Trophoblast cell (in vitro differentiated cells and primary cell): ENCODE measurements at regions not wholly inside any gene's neighbourhood (a gene's known extent, or its start where the extent isn't known, plus 50 kb on each side); places are given as distances from the start of the nearest gene placed in this dataset.

Experiments used
- DNase-seq, 2 donors: peaks; one replicate each; pipeline ENCODE4 v3.0.0-alpha.2; 2016
- H2AFZ ChIP-seq: 2 replicates; pipeline ENCODE4 v1.6.1; 2013; ENCODE audit warnings: low read length, moderate library complexity, mild to moderate bottlenecking; ENCODE audit not compliant: insufficient read depth, poor library complexity
- H2AK5ac ChIP-seq: 2 replicates; pipeline ENCODE4 v1.6.1; 2013; ENCODE audit warnings: mild to moderate bottlenecking, low read length
- H2BK120ac ChIP-seq: 2 replicates; pipeline ENCODE4 v1.6.1; 2013; ENCODE audit warnings: low read length, mild to moderate bottlenecking, moderate library complexity; ENCODE audit not compliant: insufficient read depth, poor library complexity
- H2BK12ac ChIP-seq: 2 replicates; pipeline ENCODE4 v1.6.1; 2013; ENCODE audit warnings: mild to moderate bottlenecking, low read length, moderate library complexity
- H2BK5ac ChIP-seq: 2 replicates; pipeline ENCODE4 v1.6.1; 2013; ENCODE audit warnings: low read length, low read depth, moderate library complexity, mild to moderate bottlenecking; ENCODE audit not compliant: poor library complexity
- H3K14ac ChIP-seq: 2 replicates; pipeline ENCODE4 v1.6.1; 2013; ENCODE audit warnings: mild to moderate bottlenecking, low read length
- H3K18ac ChIP-seq: 2 replicates; pipeline ENCODE4 v1.6.1; 2013; ENCODE audit warnings: mild to moderate bottlenecking, low read length
- H3K23ac ChIP-seq: 2 replicates; pipeline ENCODE4 v1.6.1; 2013; ENCODE audit warnings: low read length
- H3K27ac ChIP-seq: 2 replicates; pipeline ENCODE4 v1.5.1; 2013; ENCODE audit warnings: low read depth, mild to moderate bottlenecking, inconsistent platforms, low read length, moderate library complexity
- H3K27me3 ChIP-seq: 2 replicates; pipeline ENCODE4 v1.6.1; 2013; ENCODE audit warnings: inconsistent platforms, mild to moderate bottlenecking, low read length, moderate library complexity; ENCODE audit not compliant: insufficient read depth
- H3K36me3 ChIP-seq, 2 experiments: 1 replicate in 1 of 2; 2 replicates in 1 of 2; pipeline ENCODE4 v1.6.1; 2013; ENCODE audit warnings: low read length in 2 of 2, mild to moderate bottlenecking in 2 of 2, moderate library complexity in 1 of 2; ENCODE audit not compliant: insufficient read depth in 2 of 2, control insufficient read depth in 1 of 2
- H3K4ac ChIP-seq: 2 replicates; pipeline ENCODE4 v1.6.1; 2013; ENCODE audit warnings: low read depth, mild to moderate bottlenecking, low read length, moderate library complexity
- H3K4me1 ChIP-seq, 2 experiments: 1 replicate in 1 of 2; 2 replicates in 1 of 2; pipeline ENCODE4 v1.6.1; 2013; ENCODE audit warnings: low read length in 2 of 2, mild to moderate bottlenecking in 2 of 2, moderate library complexity in 1 of 2; ENCODE audit not compliant: insufficient read depth in 2 of 2, control insufficient read depth in 1 of 2
- H3K4me2 ChIP-seq: 2 replicates; pipeline ENCODE4 v1.6.1; 2013; ENCODE audit warnings: inconsistent platforms, mild to moderate bottlenecking, low read length, moderate library complexity
- H3K4me3 ChIP-seq: 2 replicates; pipeline ENCODE4 v1.5.1; 2013; ENCODE audit warnings: mild to moderate bottlenecking, low read depth, low read length, inconsistent platforms
- H3K79me1 ChIP-seq: one replicate; pipeline ENCODE4 v1.6.1; 2013; ENCODE audit warnings: low read length
- H3K79me2 ChIP-seq: 2 replicates; pipeline ENCODE4 v1.6.1; 2013; ENCODE audit warnings: low read length, mild to moderate bottlenecking; ENCODE audit not compliant: control insufficient read depth, insufficient read depth, poor library complexity
- H3K9ac ChIP-seq: 2 replicates; pipeline ENCODE4 v1.6.1; 2013; ENCODE audit warnings: mild to moderate bottlenecking, low read length
- H3K9me3 ChIP-seq: 2 replicates; pipeline ENCODE4 v1.6.1; 2013; ENCODE audit warnings: low read depth, mild to moderate bottlenecking, control low read depth, inconsistent platforms, low read length; ENCODE audit not compliant: insufficient read depth
- H4K12ac ChIP-seq: 2 replicates; pipeline ENCODE4 v1.6.1; 2013; ENCODE audit warnings: low read depth, mild to moderate bottlenecking, low read length, moderate library complexity
- H4K8ac ChIP-seq: 2 replicates; pipeline ENCODE4 v1.6.1; 2013; ENCODE audit warnings: low read depth, mild to moderate bottlenecking, low read length, moderate library complexity
- H4K91ac ChIP-seq: one replicate; pipeline ENCODE4 v1.6.1; 2013; ENCODE audit warnings: low read depth, mild to moderate bottlenecking, low read length, moderate library complexity
- whole genome bisulfite sequencing: extraction: QIAGEN DNeasy Blood & Tissue Kit; methylation state at CpG from one replicate; pipeline ENCODE4 v1.1.7; 2013; ENCODE audit warnings: missing lambda C conversion rate; ENCODE audit not compliant: insufficient read length, insufficient coverage; ENCODE audit errors: extremely low coverage; 5-methylcytosine and 5-hydroxymethylcytosine counted together

DNA sequence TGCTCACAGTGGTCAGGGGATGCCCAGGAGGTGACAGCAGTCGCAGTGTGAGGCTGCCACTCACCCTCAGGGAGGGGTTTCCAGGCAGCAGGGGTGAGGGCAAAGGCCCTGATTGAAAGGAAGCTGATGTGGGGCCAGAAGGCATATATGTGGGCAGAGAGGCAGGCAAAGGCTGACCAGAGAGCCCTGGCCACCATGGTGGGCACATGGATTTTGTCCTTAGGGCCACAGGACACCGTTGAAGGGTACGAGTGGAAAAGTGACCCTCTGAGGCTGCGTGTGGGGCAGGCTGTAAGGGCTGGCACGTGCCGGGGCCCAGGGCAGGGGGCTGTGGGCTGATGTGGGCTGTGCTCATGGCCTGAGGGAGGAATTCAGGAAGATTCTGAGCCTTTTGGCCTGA, 57.5 kb upstream of the ZNF32 start:
- no peak overlapping the region for H3K4ac ChIP-seq
- H4K8ac ChIP-seq, result no peak overlapping the region
- H2AK5ac ChIP-seq, result no peak overlapping the region
- no peak overlapping the region for H2BK5ac ChIP-seq
- no peak overlapping the region for H4K12ac ChIP-seq
- H3K79me1 ChIP-seq, result no peaks in the 10 kb centered on the region
- H2BK12ac ChIP-seq, result peak overlapping the region; percentile 22
- no peak overlapping the region for H3K9ac ChIP-seq
- no peak overlapping the region for H4K91ac ChIP-seq
- peaks cover 2% of the 10 kb centered on the region for H3K9me3 ChIP-seq
- no peak overlapping the region for H3K4me2 ChIP-seq
- no peaks in the 10 kb centered on the region for H3K36me3 ChIP-seq
- no peak overlapping the region for H3K14ac ChIP-seq
- DNase-seq, result peak in 1 of 2 donors; percentile 21
- no peaks in the 10 kb centered on the region for H3K27me3 ChIP-seq
- no CpG with 5 or more reads among the region's 6 CpGs for WGBS
- no peak overlapping the region for H2BK120ac ChIP-seq
- peaks cover 0 to 3% of the 10 kb centered on the region in 2 experiments for H3K4me1 ChIP-seq
- no peak overlapping the region for H3K4me3 ChIP-seq
- no peak overlapping the region for H3K27ac ChIP-seq
- H3K18ac ChIP-seq, result no peak overlapping the region
- no peak overlapping the region for H3K23ac ChIP-seq
- H3K79me2 ChIP-seq, result no peaks in the 10 kb centered on the region
- H2AFZ ChIP-seq, result no peak overlapping the region

DNA sequence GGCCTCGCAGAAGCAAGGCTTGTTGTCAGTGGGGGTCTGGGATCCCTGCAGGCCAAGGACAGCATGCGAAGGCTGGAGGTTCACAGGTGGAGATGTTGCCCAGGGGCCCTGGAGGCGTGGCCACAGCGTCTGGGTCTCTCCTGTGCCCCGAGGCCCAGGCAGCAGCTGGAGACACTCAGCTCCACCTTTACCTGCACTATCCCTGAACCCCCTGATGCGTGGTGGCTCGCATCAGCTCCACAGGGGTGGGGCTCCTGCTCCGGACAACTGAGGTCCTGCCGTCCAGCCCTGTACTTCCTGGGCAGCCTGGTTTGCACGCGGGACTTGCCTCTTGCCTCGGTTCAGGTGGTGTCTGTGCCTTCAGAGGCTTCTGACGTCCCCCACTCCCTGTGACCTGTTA, 54.6 kb upstream of the ZNF32 start:
- H2BK5ac ChIP-seq, result no peak overlapping the region
- WGBS, result no CpG with 5 or more reads among the region's 13 CpGs
- H3K9me3 ChIP-seq, result peaks cover 2% of the 10 kb centered on the region
- H3K27ac ChIP-seq, result no peak overlapping the region
- no peaks in the 10 kb centered on the region for H3K79me1 ChIP-seq
- H4K12ac ChIP-seq, result no peak overlapping the region
- no peak overlapping the region for H2AFZ ChIP-seq
- no peaks in the 10 kb centered on the region for H3K36me3 ChIP-seq
- H3K18ac ChIP-seq, result no peak overlapping the region
- H2AK5ac ChIP-seq, result no peak overlapping the region
- no peak overlapping the region for H4K8ac ChIP-seq
- H2BK120ac ChIP-seq, result no peak overlapping the region
- no peak overlapping the region for H2BK12ac ChIP-seq
- H3K23ac ChIP-seq, result no peak overlapping the region
- H4K91ac ChIP-seq, result no peak overlapping the region
- DNase-seq, result no peak
- H3K4me1 ChIP-seq, result peaks cover 0 to 4% of the 10 kb centered on the region in 2 experiments
- H3K14ac ChIP-seq, result no peak overlapping the region
- H3K4ac ChIP-seq, result no peak overlapping the region
- H3K27me3 ChIP-seq, result no peaks in the 10 kb centered on the region
- no peak overlapping the region for H3K4me3 ChIP-seq
- H3K9ac ChIP-seq, result no peak overlapping the region
- H3K79me2 ChIP-seq, result no peaks in the 10 kb centered on the region
- H3K4me2 ChIP-seq, result no peak overlapping the region

DNA sequence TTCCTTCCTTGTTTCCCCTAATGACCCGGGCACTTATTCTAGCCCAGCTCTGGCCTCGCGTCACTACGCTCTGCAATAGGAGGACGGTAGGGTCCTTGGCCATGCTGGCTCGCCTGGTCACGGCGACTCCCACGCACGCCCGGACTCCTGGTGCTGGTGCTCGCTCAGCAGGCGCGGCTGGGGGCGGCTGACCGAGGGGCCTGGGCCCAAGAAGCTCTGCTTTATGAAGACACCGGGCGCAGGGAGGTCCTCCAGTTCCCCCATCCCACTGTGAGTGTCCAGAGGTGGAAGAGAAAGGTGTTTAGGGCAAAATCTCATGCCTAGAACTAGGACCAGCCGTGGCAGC, 54.2 kb upstream of the ZNF32 start:
- Histone ChIP-seq H3K4me1 (peaks cover 0 to 4% of the 10 kb centered on the region in 2 experiments), H3K9me3 (peaks cover 2% of the 10 kb centered on the region), H2AK5ac (no peak overlapping the region), H4K12ac (no peak overlapping the region), H3K23ac (no peak overlapping the region), H3K9ac (no peak overlapping the region), H2BK5ac (no peak overlapping the region), H4K91ac (no peak overlapping the region), H3K79me1 (no peaks in the 10 kb centered on the region), H2AFZ (no peak overlapping the region), H3K27ac (no peak overlapping the region), H3K4me2 (no peak overlapping the region), H4K8ac (no peak overlapping the region), H3K18ac (no peak overlapping the region), H2BK12ac (peak overlapping the region; percentile 9), H3K27me3 (no peaks in the 10 kb centered on the region), H3K4me3 (no peak overlapping the region), H2BK120ac (no peak overlapping the region), H3K79me2 (no peaks in the 10 kb centered on the region), H3K4ac (no peak overlapping the region), H3K14ac (no peak overlapping the region), H3K36me3 (no peaks in the 10 kb centered on the region)
- no CpG with 5 or more reads among the region's 19 CpGs for WGBS
- DNase-seq, result no peak

DNA sequence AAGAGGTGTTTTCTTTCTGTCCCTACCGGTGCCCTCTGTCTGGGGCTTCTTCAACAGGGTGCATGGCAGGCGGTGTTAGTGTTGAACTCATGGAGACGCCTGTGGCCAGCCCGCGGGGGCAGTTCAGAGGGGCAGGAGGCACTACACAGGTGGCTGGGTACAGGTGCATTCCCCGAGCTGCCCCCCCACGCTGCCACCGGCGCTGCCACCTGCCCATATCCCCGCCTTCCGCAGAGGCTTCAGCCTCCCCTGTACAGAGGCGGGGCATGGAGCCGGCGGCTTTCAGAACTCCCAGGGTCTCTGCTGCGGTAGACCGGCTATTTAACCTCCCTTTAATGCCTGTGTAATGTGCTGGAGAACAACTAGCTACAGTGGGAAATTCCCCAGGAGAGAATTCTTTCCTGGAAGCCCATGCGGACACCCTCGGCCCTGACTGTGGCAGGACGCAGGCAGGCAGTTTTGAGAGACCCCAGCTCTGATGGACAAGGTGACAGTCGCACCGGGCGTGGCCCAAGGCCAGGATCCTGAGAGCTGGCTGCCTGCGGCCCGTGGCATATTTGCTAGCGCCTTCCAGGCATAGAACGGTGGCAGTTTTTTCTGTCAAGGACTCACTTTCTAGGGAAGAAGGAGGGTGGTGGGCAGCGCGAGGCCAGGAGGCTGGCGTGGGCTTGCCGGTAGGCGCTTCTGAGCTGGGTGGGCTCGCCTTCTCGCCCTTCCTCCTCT, 53.7 kb upstream of the ZNF32 start:
- no peaks in the 10 kb centered on the region for H3K36me3 ChIP-seq
- H2AFZ ChIP-seq, result no peak overlapping the region
- no peak overlapping the region for H2BK120ac ChIP-seq
- H3K23ac ChIP-seq, result no peak overlapping the region
- no peaks in the 10 kb centered on the region for H3K27me3 ChIP-seq
- H3K4me1 ChIP-seq, result peaks cover 0 to 4% of the 10 kb centered on the region in 2 experiments
- no peak overlapping the region for H3K4me3 ChIP-seq
- no CpG with 5 or more reads among the region's 33 CpGs for WGBS
- H4K8ac ChIP-seq, result no peak overlapping the region
- no peak overlapping the region for H3K27ac ChIP-seq
- H3K79me2 ChIP-seq, result no peaks in the 10 kb centered on the region
- no peak overlapping the region for H3K4me2 ChIP-seq
- H4K91ac ChIP-seq, result no peak overlapping the region
- no peak overlapping the region for H3K4ac ChIP-seq
- H2AK5ac ChIP-seq, result no peak overlapping the region
- DNase-seq, result peak in 1 of 2 donors; percentile 10
- H4K12ac ChIP-seq, result no peak overlapping the region
- no peak overlapping the region for H3K9ac ChIP-seq
- peaks cover 2% of the 10 kb centered on the region for H3K9me3 ChIP-seq
- no peak overlapping the region for H3K14ac ChIP-seq
- H2BK5ac ChIP-seq, result no peak overlapping the region
- H3K18ac ChIP-seq, result no peak overlapping the region
- H3K79me1 ChIP-seq, result no peaks in the 10 kb centered on the region
- H2BK12ac ChIP-seq, result peak overlapping the region; percentile 9
